ENCODE measurements at regions not wholly inside any gene's neighbourhood (a gene's known extent, or its start where the extent isn't known, plus 50 kb on each side); places are given as distances from the start of the nearest gene placed in this dataset.

GRCh38 chr5:39867923-39868322 lies 443.1 kb upstream of the DAB2 start:
- Histone ChIP-seq H3K27me3 (no peaks in the 10 kb centered on the region), H3K4me1 (no peaks in the 10 kb centered on the region), H3K27ac (no peak overlapping the region), H3K9me3 (peaks cover 6% of the 10 kb centered on the region in 2 donors), H3K36me3 (no peaks in the 10 kb centered on the region), H3K4me3 (no peak overlapping the region)
- intact Hi-C loops (cut with DNase I; ENCODE audit: low total_unique reads), result no loop called here
- no peak for TF ChIP-seq EP300 (IDR thresholded peaks at IDR 0.05; ENCODE audit: low read depth)
- TF ChIP-seq POLR2AphosphoS5 (IDR thresholded peaks at IDR 0.05), result no peak
- TF ChIP-seq POLR2A (IDR thresholded peaks at IDR 0.05), result no peak
- no peak for TF ChIP-seq CTCF (IDR thresholded peaks at IDR 0.05)
- in situ Hi-C loops (cut with MboI; ENCODE audit: low pct_ligation_motif_present in 1 of 4, low pct_unique_long_range_greater_than_20kb in 1 of 4, low sequenced_read_pairs in 3 of 4), result no loop called here
- DNase-seq, result no peak

GRCh38 chr5:39863926-39864552 lies 439.3 kb upstream of the DAB2 start:
- Histone ChIP-seq H3K27me3 (no peaks in the 10 kb centered on the region), H3K9me3 (no peaks in the 10 kb centered on the region), H3K27ac (no peak overlapping the region), H3K36me3 (no peaks in the 10 kb centered on the region), H3K4me1 (no peaks in the 10 kb centered on the region), H3K4me3 (no peak overlapping the region)
- WGBS, 2 donors (ENCODE audit: low coverage in 1 of 2), result 77 to 89% methylated on average over 7 of the region's 7 CpGs
- intact Hi-C loops (cut with DNase I; ENCODE audit: low total_unique reads) (no loop called here), in situ Hi-C loops (cut with MboI; ENCODE audit: low pct_ligation_motif_present in 1 of 4, low pct_unique_long_range_greater_than_20kb in 1 of 4, low sequenced_read_pairs in 3 of 4) (no loop called here)
- no peak for DNase-seq
- TF ChIP-seq POLR2A (IDR thresholded peaks at IDR 0.05), result no peak

- no peak for TF ChIP-seq CTCF (IDR thresholded peaks at IDR 0.05)
- no peak for TF ChIP-seq EP300 (IDR thresholded peaks at IDR 0.05; ENCODE audit: low read depth)
- no peak for TF ChIP-seq POLR2A (IDR thresholded peaks at IDR 0.05)
- TF ChIP-seq POLR2AphosphoS5 (IDR thresholded peaks at IDR 0.05), result no peak
- no peak for DNase-seq
- Histone ChIP-seq H3K4me3 (no peak overlapping the region), H3K36me3 (no peaks in the 10 kb centered on the region), H3K27me3 (no peaks in the 10 kb centered on the region), H3K9me3 (no peaks in the 10 kb centered on the region), H3K27ac (no peak overlapping the region), H3K4me1 (no peaks in the 10 kb centered on the region)
- intact Hi-C loops (cut with DNase I; ENCODE audit: low total_unique reads) (no loop called here), in situ Hi-C loops (cut with MboI; ENCODE audit: low pct_ligation_motif_present in 1 of 4, low pct_unique_long_range_greater_than_20kb in 1 of 4, low sequenced_read_pairs in 3 of 4) (no loop called here)
- WGBS, 2 donors (ENCODE audit: low coverage in 1 of 2), result 89 to 94% methylated on average over 3 of the region's 3 CpGs
These were observed 432.3 kb upstream of the DAB2 start for GRCh38 chr5:39857041-39857440.

- no peak for DNase-seq
- Histone ChIP-seq H3K27me3 (no peaks in the 10 kb centered on the region), H3K27ac (no peak overlapping the region), H3K9me3 (no peaks in the 10 kb centered on the region), H3K36me3 (no peaks in the 10 kb centered on the region), H3K4me1 (no peaks in the 10 kb centered on the region), H3K4me3 (no peak overlapping the region)
- 76 to 86% methylated on average over 2 of the region's 2 CpGs for WGBS, 2 donors (ENCODE audit: low coverage in 1 of 2)
- no peak for TF ChIP-seq POLR2A (IDR thresholded peaks at IDR 0.05)
- TF ChIP-seq POLR2AphosphoS5 (IDR thresholded peaks at IDR 0.05), result no peak
- no peak for TF ChIP-seq EP300 (IDR thresholded peaks at IDR 0.05; ENCODE audit: low read depth)
- no peak for TF ChIP-seq CTCF (IDR thresholded peaks at IDR 0.05)
- intact Hi-C loops (cut with DNase I; ENCODE audit: low total_unique reads), result no loop called here
- in situ Hi-C loops (cut with MboI; ENCODE audit: low pct_ligation_motif_present in 1 of 4, low pct_unique_long_range_greater_than_20kb in 1 of 4, low sequenced_read_pairs in 3 of 4), result no loop called here
These were observed 430.1 kb upstream of the DAB2 start for GRCh38 chr5:39854771-39855410.

- Histone ChIP-seq H3K27me3 (no peaks in the 10 kb centered on the region), H3K4me3 (no peak overlapping the region), H3K9me3 (no peaks in the 10 kb centered on the region), H3K4me1 (no peaks in the 10 kb centered on the region), H3K27ac (no peak overlapping the region), H3K36me3 (no peaks in the 10 kb centered on the region)
- intact Hi-C loops (cut with DNase I; ENCODE audit: low total_unique reads) (no loop called here), in situ Hi-C loops (cut with MboI; ENCODE audit: low pct_ligation_motif_present in 1 of 4, low pct_unique_long_range_greater_than_20kb in 1 of 4, low sequenced_read_pairs in 3 of 4) (no loop called here)
- TF ChIP-seq CTCF (IDR thresholded peaks at IDR 0.05), result no peak
- TF ChIP-seq POLR2A (IDR thresholded peaks at IDR 0.05), result no peak
- no peak for TF ChIP-seq EP300 (IDR thresholded peaks at IDR 0.05; ENCODE audit: low read depth)
- TF ChIP-seq POLR2AphosphoS5 (IDR thresholded peaks at IDR 0.05), result no peak
- 80 to 85% methylated on average over 4 of the region's 4 CpGs for WGBS, 2 donors (ENCODE audit: low coverage in 1 of 2)
- no peak for DNase-seq
These were observed 425.5 kb upstream of the DAB2 start for GRCh38 chr5:39850291-39850690.

Measured in transverse colon (tissue), 4 donors.